ENCODE measurements at regions not wholly inside any gene's neighbourhood (a gene's known extent, or its start where the extent isn't known, plus 50 kb on each side); places are given as distances from the start of the nearest gene placed in this dataset.

GRCh38 chr9:102550266-102550665 is 444.9 kb upstream of the CYLC2 start:
- H3K4me3 ChIP-seq = no peak overlapping the region
- H3K9me3 ChIP-seq (replicated peaks in 1 of 3) = no peaks in the 10 kb centered on the region
- H3K4me1 ChIP-seq (replicated peaks in 1 of 2) = no peaks in the 10 kb centered on the region
- no peaks in the 10 kb centered on the region for H3K27me3 ChIP-seq
- TF ChIP-seq POLR2A (IDR thresholded peaks at IDR 0.05) (no peak), CTCF (IDR thresholded peaks at IDR 0.05) (no peak)
- no peak overlapping the region for H3K27ac ChIP-seq
- no peak for DNase-seq
- no peaks in the 10 kb centered on the region for H3K36me3 ChIP-seq (replicated peaks in 1 of 2)
- intact Hi-C loops (cut with DNase I) = no loop called here

- intact Hi-C loops (cut with DNase I) = no loop called here
- 78 to 98% (median 85%) methylated on average over 2 of the region's 2 CpGs for WGBS, 4 donors
Observed at GRCh38 chr9:102534031-102534430, 461.1 kb upstream of the CYLC2 start.

DNA sequence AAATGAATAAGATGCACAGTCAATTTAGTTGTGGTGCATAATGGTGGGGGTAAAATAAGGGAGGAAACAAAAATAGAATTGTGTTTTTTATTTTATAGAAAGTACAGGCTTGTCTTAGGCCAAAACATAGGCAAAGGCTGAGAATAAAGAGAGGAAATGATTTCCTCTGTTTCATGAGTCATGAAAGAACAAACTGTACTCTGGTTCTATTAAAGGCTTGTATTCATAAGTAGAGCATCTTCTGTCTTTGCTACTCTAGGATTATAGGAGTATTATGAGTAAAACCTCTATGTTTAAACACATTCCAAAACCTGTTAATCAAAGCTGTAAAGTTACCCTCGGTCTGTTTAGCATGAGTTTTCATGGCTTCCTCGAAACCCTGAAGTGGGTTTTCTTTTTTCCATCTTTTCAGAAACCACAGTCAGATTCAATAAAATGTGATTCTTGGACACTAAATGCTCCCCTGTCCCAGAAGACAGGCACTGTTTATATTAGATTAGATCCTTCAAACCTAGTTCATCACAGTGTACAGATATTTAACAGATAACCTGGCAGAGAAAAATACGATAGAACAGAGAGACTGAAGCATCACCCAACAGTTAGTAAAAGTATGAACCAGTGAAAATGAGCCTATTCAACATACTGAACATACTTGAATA is 473.9 kb upstream of the CYLC2 start:
- intact Hi-C loops (cut with DNase I) = no loop called here
- Histone ChIP-seq H3K4me3 (no peak overlapping the region), H3K27ac (no peak overlapping the region), H3K9me3 (replicated peaks in 1 of 3) (no peaks in the 10 kb centered on the region), H3K27me3 (no peaks in the 10 kb centered on the region), H3K36me3 (replicated peaks in 1 of 2) (no peaks in the 10 kb centered on the region), H3K4me1 (replicated peaks in 1 of 2) (no peaks in the 10 kb centered on the region)
- DNase-seq = no peak
- no peak for TF ChIP-seq CTCF (IDR thresholded peaks at IDR 0.05)
- TF ChIP-seq POLR2A (IDR thresholded peaks at IDR 0.05) = no peak
- WGBS, 4 donors = 59 to 78% (median 64%) methylated on average over 3 of the region's 3 CpGs

More at GRCh38 chr9:102534031-102534430, 461.1 kb upstream of the CYLC2 start:
- no peak for TF ChIP-seq POLR2A (IDR thresholded peaks at IDR 0.05)
- no peak for TF ChIP-seq CTCF (IDR thresholded peaks at IDR 0.05)
- DNase-seq = no peak
- Histone ChIP-seq H3K4me1 (replicated peaks in 1 of 2) (no peaks in the 10 kb centered on the region), H3K36me3 (replicated peaks in 1 of 2) (no peaks in the 10 kb centered on the region), H3K27ac (no peak overlapping the region), H3K4me3 (no peak overlapping the region), H3K27me3 (no peaks in the 10 kb centered on the region), H3K9me3 (replicated peaks in 1 of 3) (no peaks in the 10 kb centered on the region)

GRCh38 chr9:102519423-102519822 is 475.7 kb upstream of the CYLC2 start:
- H3K4me1 ChIP-seq (replicated peaks in 1 of 2) = no peaks in the 10 kb centered on the region
- H3K27ac ChIP-seq = no peak overlapping the region
- H3K36me3 ChIP-seq (replicated peaks in 1 of 2) = no peaks in the 10 kb centered on the region
- 74 to 89% (median 82%) methylated on average over 5 of the region's 5 CpGs for WGBS, 4 donors
- intact Hi-C loops (cut with DNase I) = no loop called here
- DNase-seq = no peak
- no peaks in the 10 kb centered on the region for H3K27me3 ChIP-seq
- no peak overlapping the region for H3K4me3 ChIP-seq
- H3K9me3 ChIP-seq (replicated peaks in 1 of 3) = no peaks in the 10 kb centered on the region
- TF ChIP-seq CTCF (IDR thresholded peaks at IDR 0.05) = no peak
